Transverse colon (tissue), 4 donors: ENCODE measurements at regions not wholly inside any gene's neighbourhood (a gene's known extent, or its start where the extent isn't known, plus 50 kb on each side); places are given as distances from the start of the nearest gene placed in this dataset.

ENCODE experiments used
- DNase-seq: peaks from one replicate; pipeline ENCODE4 v3.0.0-alpha.2; 2019
- H3K27ac ChIP-seq, 4 donors: fragments of 200-600 bp; sonication (generic); 2 replicates each; pipeline ENCODE4 v1.5.1; 2016 to 2018; ENCODE audit warnings: inconsistent platforms in 4 of 4
- H3K27me3 ChIP-seq: fragments of 200-600 bp; sonication (generic); 2 replicates; pipeline ENCODE4 v1.5.1; 2017; ENCODE audit warnings: inconsistent platforms
- H3K36me3 ChIP-seq, 4 donors: fragments of 200-600 bp; sonication (generic); 2 replicates each; pipeline ENCODE4 v1.5.1; 2017 to 2019; ENCODE audit warnings: inconsistent platforms in 4 of 4
- H3K4me1 ChIP-seq, 4 donors: fragments of 200-600 bp; sonication (generic); 2 replicates each; pipeline ENCODE4 v1.5.1; 2017 to 2020; ENCODE audit warnings: inconsistent platforms in 4 of 4
- H3K4me3 ChIP-seq, 4 donors: fragments of 200-600 bp; sonication (generic); 1 replicate in 1 of 4; 2 replicates in 3 of 4; pipeline versions ENCODE4 v1.5.1 to v1.6.1; 2017 to 2019; ENCODE audit warnings: inconsistent platforms in 4 of 4
- H3K9me3 ChIP-seq, 2 donors: fragments of 200-600 bp; sonication (generic); 2 replicates each; pipeline ENCODE4 v1.5.1; 2017 to 2019; ENCODE audit warnings: inconsistent platforms in 2 of 2
- EP300 ChIP-seq: sonication (generic); formaldehyde crosslinking; IDR thresholded peaks from one replicate; pipeline ENCODE4 v1.6.1; 2017; ENCODE audit warnings: antibody characterized with exemption, low read depth
- POLR2A ChIP-seq: fragments of 450-650 bp; IDR thresholded peaks from one replicate; pipeline ENCODE4 v1.6.1; 2016; ENCODE audit warnings: antibody characterized with exemption, mild to moderate bottlenecking, moderate library complexity
- POLR2AphosphoS5 ChIP-seq, 3 donors: sonication (generic); formaldehyde crosslinking; IDR thresholded peaks; one replicate each; pipeline ENCODE4 v1.6.1; 2016; ENCODE audit warnings: antibody characterized with exemption in 3 of 3
- WGBS, 2 donors: methylation state at CpG; one replicate each; pipeline ENCODE4 v1.1.5; 2018; ENCODE audit warnings: low coverage in 1 of 2; 5-methylcytosine and 5-hydroxymethylcytosine counted together
- in situ Hi-C, 4 donors: fragments of 200-750 bp; cut with MboI; loops; one replicate each; pipeline versions ENCODE4 v1.15.0 to v1.15.1; 2017; ENCODE audit warnings: low sequenced_read_pairs in 3 of 4, low pct_ligation_motif_present in 1 of 4, low pct_unique_long_range_greater_than_20kb in 1 of 4
- intact Hi-C: fragments of 100-400 bp; cut with DNase I; formaldehyde crosslinking; loops from one replicate; pipeline ENCODE4 v1.15.1; 2023; ENCODE audit warnings: low total_unique reads
- TF ChIP-seq, protein P1 (sequence below), 5 experiments: fragments of 200-600 bp in 3 of 5; fragments of 450-650 bp in 2 of 5; sonication (generic) in 3 of 5; IDR thresholded peaks; 1 replicate in 2 of 5; 2 replicates in 3 of 5; pipeline ENCODE4 v1.5.1; 2016 to 2017; ENCODE audit warnings: antibody characterized with exemption in 5 of 5, inconsistent platforms in 3 of 5, mild to moderate bottlenecking in 2 of 5, moderate library complexity in 1 of 5

DNA sequence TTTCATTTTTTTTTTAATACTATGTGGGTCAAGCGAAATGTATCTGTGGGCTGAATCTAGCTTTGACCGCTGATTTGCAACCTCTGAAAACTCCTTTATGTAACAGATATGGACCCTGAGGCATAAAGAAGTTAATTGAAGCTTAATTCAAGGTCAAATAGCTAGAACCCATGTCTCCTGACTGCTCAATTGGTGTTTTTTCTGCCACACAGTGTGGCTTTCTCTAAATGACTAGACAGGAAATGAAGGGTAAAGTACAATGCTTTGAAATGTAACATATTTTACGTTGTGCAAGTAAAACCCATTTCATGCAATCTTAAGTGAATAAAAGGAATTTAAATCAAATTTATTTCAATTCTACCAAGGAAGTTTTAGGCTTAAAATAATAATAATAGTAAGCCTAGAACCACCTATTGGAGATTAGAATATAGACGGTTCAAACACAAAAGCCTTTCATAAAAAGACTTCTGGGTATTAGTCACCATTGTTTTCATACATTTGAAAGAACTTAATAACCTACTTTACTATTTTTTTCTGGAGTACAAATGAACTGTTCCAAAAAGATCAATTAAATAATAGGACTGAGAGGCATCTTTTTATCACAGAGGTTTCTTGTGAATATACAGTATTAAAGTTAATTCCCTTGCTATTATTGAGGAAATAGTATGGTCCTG is 279.8 kb downstream of the EPHA7 start:
- Histone ChIP-seq H3K27ac (no peak overlapping the region), H3K9me3 (no peaks in the 10 kb centered on the region), H3K4me3 (no peak overlapping the region), H3K36me3 (no peaks in the 10 kb centered on the region), H3K4me1 (no peaks in the 10 kb centered on the region), H3K27me3 (no peaks in the 10 kb centered on the region)
- in situ Hi-C loops, result no loop called here
- WGBS, 2 donors, result 64 to 76% methylated on average over 4 of the region's 4 CpGs
- intact Hi-C loops, result no loop called here
- DNase-seq, result no peak
- TF ChIP-seq POLR2A (no peak), EP300 (no peak), POLR2AphosphoS5 (IDR thresholded peaks at IDR 0.05) (no peak)
- TF ChIP-seq, protein P1, sequence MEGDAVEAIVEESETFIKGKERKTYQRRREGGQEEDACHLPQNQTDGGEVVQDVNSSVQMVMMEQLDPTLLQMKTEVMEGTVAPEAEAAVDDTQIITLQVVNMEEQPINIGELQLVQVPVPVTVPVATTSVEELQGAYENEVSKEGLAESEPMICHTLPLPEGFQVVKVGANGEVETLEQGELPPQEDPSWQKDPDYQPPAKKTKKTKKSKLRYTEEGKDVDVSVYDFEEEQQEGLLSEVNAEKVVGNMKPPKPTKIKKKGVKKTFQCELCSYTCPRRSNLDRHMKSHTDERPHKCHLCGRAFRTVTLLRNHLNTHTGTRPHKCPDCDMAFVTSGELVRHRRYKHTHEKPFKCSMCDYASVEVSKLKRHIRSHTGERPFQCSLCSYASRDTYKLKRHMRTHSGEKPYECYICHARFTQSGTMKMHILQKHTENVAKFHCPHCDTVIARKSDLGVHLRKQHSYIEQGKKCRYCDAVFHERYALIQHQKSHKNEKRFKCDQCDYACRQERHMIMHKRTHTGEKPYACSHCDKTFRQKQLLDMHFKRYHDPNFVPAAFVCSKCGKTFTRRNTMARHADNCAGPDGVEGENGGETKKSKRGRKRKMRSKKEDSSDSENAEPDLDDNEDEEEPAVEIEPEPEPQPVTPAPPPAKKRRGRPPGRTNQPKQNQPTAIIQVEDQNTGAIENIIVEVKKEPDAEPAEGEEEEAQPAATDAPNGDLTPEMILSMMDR (IDR thresholded peaks at IDR 0.05), result no peak

DNA sequence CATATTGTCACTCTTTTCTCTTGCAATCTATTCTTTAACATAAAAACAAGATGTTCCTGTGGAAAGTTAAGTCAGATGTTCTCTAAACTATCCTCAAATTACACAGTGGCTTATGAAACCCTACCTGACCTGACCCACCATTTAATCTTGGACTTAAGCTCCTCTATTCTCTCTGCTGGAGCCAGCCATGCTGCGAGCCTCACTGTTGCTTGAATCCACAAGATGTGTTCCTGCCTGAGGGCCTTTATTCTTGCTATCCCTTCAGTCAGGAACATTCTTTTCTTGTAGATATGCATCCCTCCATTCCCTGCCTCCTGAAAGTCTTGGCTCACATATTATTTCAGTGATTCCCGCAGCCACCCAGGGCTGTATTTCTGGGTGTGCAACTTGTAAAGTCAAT is 283.2 kb downstream of the EPHA7 start:
- Histone ChIP-seq H3K27ac (no peak overlapping the region), H3K36me3 (no peaks in the 10 kb centered on the region), H3K4me3 (no peak overlapping the region), H3K27me3 (no peaks in the 10 kb centered on the region), H3K4me1 (no peaks in the 10 kb centered on the region), H3K9me3 (no peaks in the 10 kb centered on the region)
- 63% methylated on average over 2 of the region's 2 CpGs; no CpG with 5 or more reads in 1 of the 2 donors for WGBS, 2 donors
- DNase-seq, result no peak
- in situ Hi-C loops (no loop called here), intact Hi-C loops (no loop called here)
- no peak for TF ChIP-seq POLR2AphosphoS5 (IDR thresholded peaks at IDR 0.05)
- TF ChIP-seq, protein P1 (IDR thresholded peaks at IDR 0.05), result no peak
- TF ChIP-seq EP300, result no peak
- TF ChIP-seq POLR2A, result no peak

DNA sequence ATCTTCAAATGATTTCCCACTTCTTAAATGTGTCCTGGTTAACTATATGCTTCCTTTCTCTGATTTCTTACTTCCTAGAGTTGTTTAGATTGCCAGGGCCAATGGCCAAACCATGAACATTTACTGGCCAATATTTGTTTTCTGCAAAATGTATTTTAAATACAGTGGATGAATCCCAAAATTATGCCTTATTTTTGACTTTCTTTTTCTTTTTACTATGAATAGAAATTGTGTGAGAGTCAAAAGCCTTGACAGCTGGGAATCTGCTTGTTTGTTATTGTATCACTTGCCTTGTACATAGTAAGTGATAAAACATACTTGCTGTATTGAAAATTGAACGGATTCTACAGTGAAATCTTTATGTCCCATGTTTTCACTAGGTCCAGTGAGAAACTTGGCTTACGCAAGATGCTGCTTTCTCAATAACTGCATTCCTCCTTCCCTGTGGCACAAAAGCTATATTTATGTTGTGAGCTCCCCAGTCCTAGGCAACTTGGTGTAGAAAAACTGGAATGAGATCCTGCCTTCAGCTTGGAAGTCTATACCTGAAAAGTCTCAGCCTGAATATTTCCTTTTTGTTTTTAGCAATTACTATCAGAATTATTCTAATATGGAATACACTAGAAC is 295.2 kb downstream of the EPHA7 start:
- no peaks in the 10 kb centered on the region for H3K4me1 ChIP-seq
- no peaks in the 10 kb centered on the region for H3K36me3 ChIP-seq
- intact Hi-C loops (no loop called here), in situ Hi-C loops (no loop called here)
- no peaks in the 10 kb centered on the region for H3K9me3 ChIP-seq
- 57 to 83% methylated on average over 1 to 2 of the region's 2 CpGs for WGBS, 2 donors
- H3K4me3 ChIP-seq, result no peak overlapping the region
- H3K27me3 ChIP-seq, result no peaks in the 10 kb centered on the region
- TF ChIP-seq, protein P1 (IDR thresholded peaks at IDR 0.05), result no peak
- TF ChIP-seq POLR2A, result no peak
- no peak for TF ChIP-seq POLR2AphosphoS5 (IDR thresholded peaks at IDR 0.05)
- no peak for TF ChIP-seq EP300
- no peak overlapping the region for H3K27ac ChIP-seq
- DNase-seq, result no peak

DNA sequence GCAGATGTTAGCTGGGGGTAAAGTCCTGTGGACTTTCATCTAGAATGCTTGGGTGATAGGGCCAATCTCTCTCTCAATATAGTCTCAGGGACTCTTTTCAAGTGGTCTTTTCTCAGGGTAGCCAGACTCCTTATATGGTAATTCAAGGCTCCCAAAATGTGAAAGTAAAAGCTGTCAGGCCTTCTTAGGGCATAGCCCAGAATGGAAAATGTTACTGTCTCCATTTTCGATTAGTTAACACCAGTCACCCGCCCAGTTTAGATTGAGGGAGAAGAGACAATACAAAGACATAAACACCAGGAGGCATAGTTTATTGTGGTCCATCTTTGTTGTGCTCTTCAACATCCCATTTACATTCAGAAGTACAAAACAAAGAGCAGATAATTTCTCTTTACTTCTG is 295.8 kb downstream of the EPHA7 start:
- in situ Hi-C loops, result no loop called here
- H3K4me1 ChIP-seq, result no peaks in the 10 kb centered on the region
- no peaks in the 10 kb centered on the region for H3K9me3 ChIP-seq
- no peak overlapping the region for H3K27ac ChIP-seq
- H3K36me3 ChIP-seq, result no peaks in the 10 kb centered on the region
- DNase-seq, result no peak
- H3K4me3 ChIP-seq, result no peak overlapping the region
- WGBS, 2 donors, result 62 to 88% methylated on average over 2 of the region's 2 CpGs
- intact Hi-C loops, result no loop called here
- H3K27me3 ChIP-seq, result no peaks in the 10 kb centered on the region
- no peak for TF ChIP-seq POLR2AphosphoS5 (IDR thresholded peaks at IDR 0.05)
- TF ChIP-seq, protein P1 (IDR thresholded peaks at IDR 0.05), result no peak
- TF ChIP-seq POLR2A, result no peak
- no peak for TF ChIP-seq EP300
